ENCODE measurements at regions not wholly inside any gene's neighbourhood (a gene's known extent, or its start where the extent isn't known, plus 50 kb on each side); places are given as distances from the start of the nearest gene placed in this dataset.

DNA sequence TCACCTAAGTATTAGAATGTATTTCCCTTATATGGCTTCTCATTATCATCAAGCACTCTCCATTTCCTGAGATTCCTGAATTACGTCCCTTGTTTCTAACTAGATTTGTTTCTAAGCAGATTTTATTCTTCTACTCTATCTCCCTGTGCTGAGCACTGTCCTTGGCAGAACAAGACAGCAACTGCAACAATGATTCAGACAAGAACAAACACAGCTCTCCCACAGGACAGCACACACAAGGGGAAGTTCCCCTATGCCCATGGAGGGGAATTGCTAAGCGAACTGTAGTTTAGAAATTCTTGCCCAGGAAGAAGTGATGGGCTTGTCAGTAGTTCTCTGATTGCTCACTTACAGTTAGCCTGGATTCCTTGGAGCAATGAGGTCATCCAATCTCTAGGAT, 759.9 kb downstream of the DTWD2 start:
- in situ Hi-C loops (cut with HindIII; ENCODE audit: low sequenced_read_pairs): no loop called here

DNA sequence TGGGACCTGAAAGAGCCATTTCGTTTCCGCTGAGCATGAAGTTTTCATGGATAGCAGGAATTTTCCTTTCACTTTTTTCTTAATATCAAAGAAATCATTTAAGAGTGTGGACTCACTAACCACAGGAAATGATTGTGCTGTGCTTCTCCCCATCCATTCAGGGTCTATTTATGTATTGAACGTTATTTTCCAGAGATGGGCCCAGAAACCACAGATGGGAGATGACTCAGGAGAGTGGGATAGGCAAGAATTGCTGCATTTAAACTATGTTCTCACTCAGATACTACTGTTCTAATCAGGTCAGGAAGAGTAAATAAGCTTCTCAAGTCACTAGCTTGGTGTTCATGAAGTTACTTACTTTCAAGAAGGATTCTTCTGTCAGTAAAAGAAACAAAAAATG, 763.8 kb downstream of the DTWD2 start:
- in situ Hi-C loops (cut with HindIII; ENCODE audit: low sequenced_read_pairs): no loop called here

DNA sequence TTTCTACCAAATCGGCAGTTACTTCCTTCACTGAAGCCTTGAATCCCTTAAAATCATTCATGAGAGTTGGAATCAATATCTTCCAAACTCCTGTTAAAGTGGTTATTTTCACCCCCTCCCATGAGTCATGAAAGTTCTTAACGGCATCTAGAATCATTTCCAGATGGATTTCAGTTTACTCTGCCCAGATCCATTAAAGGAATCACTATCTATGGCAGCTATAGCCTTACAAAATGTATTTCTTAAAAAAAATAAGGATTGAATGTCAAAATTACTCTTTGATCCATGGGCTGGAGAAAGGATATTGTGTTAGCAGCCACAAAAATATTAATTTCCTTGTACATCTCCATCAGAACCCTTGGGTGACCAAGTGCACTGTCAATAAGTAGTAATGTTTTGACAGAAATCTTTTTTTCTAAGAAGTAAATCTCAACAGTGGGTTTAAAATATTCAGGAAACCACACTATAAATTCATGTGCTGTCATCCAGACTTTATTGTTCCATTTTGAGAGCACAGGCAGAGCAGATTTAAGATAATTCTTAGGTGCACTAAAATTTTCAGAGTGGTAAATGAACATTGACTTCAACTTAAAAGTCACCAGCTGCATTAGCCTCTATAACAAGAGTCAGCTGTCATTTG, 767.7 kb downstream of the DTWD2 start:
- in situ Hi-C loops (cut with HindIII; ENCODE audit: low sequenced_read_pairs): no loop called here

DNA sequence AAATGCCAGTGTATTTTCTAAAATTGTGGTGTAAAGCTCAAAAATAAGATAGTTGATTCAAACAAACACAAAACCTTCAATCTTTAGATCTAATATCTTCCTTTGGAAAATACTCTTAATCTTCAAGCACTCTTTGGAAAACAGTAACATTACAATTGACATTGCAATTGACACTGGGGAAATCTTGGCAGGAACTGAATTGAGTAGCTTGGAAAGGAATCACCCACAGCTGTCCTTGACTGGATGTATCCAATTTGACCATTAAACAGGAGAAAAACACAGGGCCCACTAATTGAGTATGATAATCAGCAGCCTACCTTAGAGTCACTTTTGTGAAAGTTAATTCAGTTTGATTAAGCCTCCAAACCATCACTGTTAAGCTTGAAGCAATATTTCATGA, 776.7 kb downstream of the DTWD2 start:
- in situ Hi-C loops (cut with HindIII; ENCODE audit: low sequenced_read_pairs): no loop called here

DNA sequence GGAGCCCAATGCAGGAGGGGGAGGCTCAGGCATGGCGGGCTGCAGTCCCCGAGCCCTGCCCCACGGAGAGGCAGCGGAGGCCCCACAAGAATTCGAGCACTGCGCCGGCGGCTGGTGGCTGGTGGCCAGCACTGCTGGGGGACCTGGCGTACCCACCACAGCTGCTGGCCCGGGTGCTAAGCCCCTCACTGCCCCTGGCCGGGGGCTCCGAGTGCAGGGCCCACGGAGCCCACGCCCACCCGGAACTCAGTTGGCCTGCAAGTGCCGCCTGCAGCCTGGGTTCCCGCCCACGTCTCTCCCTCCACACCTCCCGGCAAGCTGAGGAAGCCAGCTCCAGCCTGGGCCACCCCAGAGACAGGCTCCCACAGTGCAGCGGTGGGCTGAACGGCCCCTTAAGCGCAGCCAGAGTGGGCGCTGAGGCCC, 780.3 kb downstream of the DTWD2 start:
- in situ Hi-C loops (cut with HindIII; ENCODE audit: low sequenced_read_pairs): no loop called here

DNA sequence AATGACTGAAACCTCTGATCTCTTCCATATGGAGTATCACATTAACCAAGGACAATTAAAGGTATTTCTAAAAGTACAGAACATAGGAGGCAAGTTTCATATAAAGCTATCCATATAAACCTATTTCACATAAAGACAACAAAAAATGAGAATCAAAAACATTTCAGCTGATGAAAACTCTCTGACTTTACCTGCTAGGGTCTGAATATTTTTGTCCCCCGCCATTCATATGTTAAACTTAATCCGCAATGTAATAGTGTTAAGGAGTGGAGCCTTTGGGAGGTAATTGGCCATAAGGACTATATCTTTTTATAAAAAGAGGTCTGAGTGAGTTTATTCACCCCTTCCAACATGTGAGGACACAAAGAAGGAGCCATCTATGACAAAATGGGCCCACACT, 788.5 kb downstream of the DTWD2 start:
- in situ Hi-C loops (cut with HindIII; ENCODE audit: low sequenced_read_pairs): no loop called here

DNA sequence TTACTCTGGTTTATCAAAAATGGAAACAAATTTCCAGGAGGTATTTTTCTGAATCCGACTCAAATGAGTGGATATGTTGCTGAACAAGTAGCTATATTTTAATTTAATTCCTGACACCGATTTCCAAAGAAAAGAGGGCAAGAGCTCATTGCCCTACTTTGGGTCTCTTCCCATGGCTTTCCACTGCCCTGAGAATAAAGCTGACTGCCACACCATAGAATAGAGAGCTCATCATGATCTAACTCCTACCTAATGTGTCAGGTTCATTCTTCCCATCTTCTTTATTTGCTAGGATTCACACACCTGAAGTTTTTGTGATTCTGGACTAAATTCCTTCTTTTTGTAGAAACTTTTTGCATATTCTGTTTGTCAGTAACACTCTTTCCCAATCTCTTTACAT, 792.1 kb downstream of the DTWD2 start:
- in situ Hi-C loops (cut with HindIII; ENCODE audit: low sequenced_read_pairs): no loop called here

DNA sequence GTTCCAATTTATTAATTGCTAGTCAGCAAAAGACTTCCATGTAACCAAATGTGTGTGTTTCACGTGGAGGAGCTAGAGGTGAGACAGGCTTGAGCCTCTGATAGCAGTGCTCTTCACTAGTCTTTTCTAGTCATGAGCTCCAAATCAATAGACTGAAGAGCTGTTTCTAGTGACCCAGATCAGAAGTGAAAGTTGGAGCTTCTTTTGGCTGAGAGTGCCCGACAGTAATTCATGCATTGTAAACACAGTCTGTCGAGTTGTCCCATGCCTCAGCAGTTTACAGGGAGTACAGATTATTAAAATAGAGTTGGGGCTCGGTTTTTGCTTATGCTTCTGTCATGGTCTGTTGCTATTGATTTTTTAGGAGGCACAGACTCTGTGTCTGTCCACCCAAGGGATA, 793.1 kb downstream of the DTWD2 start:
- in situ Hi-C loops (cut with HindIII; ENCODE audit: low sequenced_read_pairs): no loop called here

DNA sequence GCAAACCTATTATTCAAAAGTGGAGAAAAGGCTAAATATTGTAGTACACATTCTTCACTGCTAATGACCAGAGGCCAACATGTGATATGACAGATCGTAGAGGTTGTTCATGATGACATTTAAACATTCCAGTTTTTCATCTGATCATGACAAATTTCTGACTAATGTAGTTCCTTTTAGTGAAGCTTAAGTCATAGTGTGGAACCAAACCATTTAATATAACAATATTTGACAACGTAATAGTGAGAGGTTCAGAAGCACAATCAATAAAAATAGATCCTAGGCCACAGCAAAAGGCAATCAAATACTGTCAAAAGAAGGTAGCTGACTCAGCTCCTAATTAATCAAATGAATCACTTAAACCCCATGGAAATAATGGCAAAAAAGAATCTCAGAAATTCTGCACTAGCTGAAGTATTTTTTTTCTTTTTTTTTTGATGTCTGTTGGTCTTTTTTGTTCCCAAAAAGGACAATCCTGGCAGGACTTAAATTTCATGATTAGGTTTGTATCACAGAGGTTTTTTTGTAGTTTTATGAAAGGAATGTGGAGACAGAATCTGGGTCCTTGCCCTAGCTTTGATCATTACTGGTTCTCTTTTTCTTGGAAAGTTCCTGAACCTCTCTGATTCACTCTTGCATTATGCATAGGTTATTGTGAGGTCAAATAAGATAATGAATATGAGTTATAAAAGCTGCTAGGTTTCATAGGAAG, 795.0 kb downstream of the DTWD2 start:
- in situ Hi-C loops (cut with HindIII; ENCODE audit: low sequenced_read_pairs): no loop called here

DNA sequence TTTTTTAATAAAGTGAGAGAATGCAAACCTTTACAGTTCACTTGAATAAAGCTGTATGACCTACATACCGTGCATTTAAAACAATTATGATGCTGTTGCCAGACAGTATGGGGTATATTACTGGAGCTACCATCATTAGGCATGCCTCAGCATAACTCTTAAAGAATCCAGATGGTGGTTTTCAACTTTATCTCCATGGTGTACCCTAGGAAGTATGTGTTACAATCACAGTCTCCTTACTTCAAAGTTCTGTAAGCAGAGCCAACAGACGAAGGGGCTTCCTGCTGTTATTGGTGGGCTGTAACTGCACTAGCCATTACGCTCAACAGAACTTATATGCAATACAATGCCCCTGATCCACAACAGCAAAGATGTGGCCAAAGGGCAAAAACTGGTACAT, 803.3 kb downstream of the DTWD2 start:
- in situ Hi-C loops (cut with HindIII; ENCODE audit: low sequenced_read_pairs): no loop called here

DNA sequence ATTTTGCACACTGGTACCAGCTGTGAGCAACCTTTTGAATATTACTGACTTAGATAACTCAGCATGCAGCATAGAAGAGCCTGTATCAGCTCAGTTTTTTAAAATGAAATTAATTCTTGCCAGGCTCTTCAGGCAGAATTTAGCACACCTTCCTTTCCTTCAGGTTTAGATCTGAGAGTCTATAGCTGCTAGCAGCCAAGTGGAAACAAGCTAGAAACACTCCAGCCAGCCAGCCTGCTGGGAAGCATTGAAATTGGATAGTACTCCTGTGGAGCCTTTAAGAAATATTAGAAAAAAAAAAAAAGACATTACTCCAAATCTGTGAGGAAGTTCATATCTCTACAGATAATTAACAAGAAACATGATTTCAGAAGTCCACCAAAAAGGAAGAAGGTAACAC, 812.2 kb downstream of the DTWD2 start:
- in situ Hi-C loops (cut with HindIII; ENCODE audit: low sequenced_read_pairs): no loop called here

DNA sequence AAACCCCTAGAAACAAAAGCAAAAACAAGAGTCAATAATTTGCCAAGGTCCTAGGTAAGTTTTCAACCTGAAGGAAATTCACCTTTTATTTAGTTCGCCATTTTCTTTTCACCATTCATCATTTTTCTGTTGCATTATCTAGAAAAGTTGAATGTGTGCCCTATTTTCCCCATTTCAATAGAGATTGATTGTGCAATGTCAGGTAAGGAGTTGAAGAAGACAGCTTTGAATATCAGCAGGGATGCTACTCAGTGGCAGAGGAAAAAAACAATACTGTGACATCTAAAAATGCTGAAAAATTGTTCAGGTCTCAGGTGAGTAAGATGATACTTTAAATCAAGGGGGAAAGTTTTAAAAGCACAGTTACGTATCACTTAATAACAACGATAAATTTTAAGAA, 813.7 kb downstream of the DTWD2 start:
- in situ Hi-C loops (cut with HindIII; ENCODE audit: low sequenced_read_pairs): no loop called here

DNA sequence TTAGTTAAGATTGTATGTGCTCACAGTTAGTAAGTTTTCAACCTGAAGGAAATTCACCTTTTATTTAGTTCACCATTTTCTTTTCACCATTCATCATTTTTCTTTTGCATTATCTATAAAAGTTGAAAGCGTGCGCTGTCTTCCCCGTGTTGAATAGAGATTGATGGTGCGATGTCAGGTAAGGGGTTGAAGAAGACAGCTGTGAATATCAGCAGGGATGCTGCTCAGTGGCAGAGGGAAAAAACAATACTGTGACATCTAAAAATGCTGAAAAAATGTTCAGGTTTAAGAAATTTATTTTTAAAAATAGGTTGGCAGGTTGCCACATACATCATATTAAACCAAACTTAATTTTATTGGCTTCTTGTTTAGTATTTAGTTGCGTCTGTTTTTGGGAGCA, 815.0 kb downstream of the DTWD2 start:
- in situ Hi-C loops (cut with HindIII; ENCODE audit: low sequenced_read_pairs): no loop called here

DNA sequence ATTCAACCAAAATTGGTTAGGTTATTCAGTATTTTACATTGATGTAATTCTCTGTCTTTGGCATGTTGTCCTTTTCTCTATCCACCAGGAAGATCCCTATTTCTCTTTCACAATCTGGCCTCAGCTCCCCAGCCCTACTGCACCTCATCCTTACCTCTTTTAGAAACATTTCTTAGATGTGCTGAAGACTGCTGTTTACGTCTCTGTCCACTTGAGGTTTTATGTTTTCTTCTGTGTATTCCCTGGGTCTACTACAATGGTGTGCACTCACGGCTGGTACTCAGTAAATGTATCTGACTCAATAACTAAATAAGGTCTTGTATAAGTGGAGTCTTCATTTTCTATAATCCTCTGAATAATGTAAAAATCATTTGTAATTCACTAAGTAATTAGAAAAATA, 822.7 kb downstream of the DTWD2 start:
- in situ Hi-C loops (cut with HindIII; ENCODE audit: low sequenced_read_pairs): no loop called here

DNA sequence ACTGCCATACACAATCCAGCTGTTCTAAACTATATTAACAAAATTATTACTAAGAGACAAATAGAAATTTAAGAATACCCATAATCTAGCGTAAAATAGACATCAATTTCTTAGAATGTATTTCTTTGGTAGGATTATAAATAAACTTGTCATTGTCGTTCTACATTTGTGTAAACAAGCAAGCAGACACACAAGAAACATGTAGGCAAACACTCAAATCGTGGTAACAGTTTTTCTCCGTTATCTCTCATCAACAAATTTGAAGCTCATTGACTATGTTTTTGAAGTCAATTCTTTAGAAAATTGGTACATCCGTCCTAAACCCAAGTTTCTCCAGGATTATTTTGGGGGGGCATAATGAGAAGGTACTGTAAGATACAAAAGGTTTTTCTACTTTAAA, 832.2 kb downstream of the DTWD2 start:
- in situ Hi-C loops (cut with HindIII; ENCODE audit: low sequenced_read_pairs): no loop called here

DNA sequence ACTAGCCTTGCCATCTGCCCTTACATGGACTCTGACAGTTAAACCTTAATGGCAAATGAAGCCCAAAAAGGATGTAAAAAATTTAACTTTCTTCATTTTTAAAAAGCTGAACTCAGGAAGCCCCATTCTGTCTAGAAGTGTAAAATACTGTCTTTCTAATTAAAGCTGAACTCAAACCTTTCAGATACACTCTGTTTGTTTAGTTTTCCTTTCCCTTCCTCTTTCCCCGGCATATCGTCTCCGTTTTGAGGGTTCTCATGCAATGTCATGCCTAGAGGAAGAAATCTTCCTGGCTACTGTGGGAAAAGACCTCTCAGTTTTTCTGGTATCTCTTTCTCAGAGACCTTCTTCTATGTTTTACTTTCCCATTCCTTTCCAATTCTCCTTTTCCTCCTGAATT, 841.5 kb downstream of the DTWD2 start:
- in situ Hi-C loops (cut with HindIII; ENCODE audit: low sequenced_read_pairs): no loop called here

DNA sequence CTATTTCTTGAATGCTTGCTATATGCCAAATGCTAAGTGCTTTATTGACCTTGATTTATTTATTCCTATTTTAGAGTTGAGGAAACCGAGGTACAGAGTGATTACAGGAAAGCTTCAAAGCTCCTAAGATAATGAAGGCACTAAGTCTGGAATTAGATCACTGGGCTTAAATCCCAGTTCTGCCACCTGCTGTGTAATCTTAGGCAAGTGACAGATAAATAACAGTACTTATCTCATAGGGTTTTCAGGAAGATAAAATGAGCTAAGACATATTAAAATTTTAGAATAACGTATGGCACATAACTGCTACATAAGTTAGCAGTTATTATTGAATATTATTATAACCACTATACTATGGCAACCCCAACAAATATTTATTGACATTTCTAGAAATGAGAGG, 843.8 kb downstream of the DTWD2 start:
- in situ Hi-C loops (cut with HindIII; ENCODE audit: low sequenced_read_pairs): no loop called here

DNA sequence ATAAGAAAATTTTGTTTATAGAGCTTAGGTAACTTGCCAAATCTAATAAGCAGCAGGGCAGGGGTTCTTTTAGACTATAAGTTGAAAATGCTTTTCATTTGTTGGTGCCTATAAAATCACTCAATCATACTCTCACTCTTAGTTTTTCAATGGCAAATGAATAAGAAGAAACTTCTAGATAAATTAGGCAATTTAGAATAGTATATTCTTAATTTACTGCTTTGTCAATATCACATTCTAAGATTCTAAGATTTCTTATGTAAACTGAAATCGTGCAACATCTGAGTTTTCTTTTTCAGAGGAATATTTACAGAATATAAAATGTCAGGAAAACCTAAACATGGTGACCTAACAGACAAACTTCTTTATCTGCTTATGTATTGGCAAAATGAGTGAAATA, 849.0 kb downstream of the DTWD2 start:
- in situ Hi-C loops (cut with HindIII; ENCODE audit: low sequenced_read_pairs): no loop called here

DNA sequence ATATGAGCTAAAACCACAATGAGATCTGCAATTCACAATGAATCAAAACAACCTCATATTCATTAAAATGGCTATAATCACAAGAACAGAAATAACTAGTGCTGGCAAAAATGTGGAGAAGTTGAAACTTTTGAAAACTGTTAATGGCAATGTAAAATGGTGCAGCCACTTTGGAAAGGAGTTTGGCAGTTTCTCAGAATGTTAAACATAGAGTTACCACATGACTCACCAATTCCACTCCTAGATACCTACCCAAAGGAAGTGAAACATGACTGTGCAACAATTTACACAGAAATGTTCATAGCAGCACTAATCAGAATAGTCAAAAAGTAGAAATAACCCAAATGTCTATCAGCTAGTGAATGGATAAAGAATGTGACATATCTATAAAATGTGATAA, 862.2 kb downstream of the DTWD2 start:
- in situ Hi-C loops (cut with HindIII; ENCODE audit: low sequenced_read_pairs): no loop called here

DNA sequence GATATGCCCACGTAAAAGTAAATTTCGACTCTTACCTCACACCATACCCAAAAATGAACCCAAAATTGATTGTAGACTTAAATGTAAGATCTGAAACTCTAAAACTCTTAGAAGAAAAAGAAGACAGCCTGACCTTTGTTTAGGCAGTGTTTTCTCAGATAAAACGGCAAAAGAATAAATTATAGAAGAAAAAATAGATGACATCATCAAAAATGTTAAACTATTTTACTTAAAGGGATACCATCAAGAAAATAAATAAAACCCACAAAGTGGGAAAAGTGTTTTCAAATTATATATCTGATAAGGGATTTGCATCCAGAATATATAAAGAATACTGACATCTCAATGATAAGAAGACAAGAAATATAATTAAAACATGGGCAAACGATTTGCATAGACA, 862.7 kb downstream of the DTWD2 start:
- in situ Hi-C loops (cut with HindIII; ENCODE audit: low sequenced_read_pairs): no loop called here

DNA sequence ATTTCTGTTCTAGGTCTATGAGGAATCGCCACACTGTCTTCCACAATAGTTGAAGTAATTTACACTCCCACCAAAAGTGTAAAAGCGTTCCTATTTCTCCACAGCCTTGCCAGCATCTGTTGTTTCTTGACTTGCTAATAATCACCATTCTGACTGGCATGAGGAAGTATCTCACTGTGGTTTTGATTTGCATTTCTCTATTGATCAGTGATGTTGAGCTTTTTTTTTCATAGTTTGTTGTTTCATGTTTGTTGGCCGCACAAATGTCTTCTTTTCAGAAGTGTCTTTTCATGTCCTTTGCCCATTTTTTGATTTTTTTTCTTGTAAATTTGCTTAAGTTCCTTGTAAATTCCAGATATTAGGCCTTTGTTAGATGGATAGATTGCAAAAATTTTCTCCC, 867.1 kb downstream of the DTWD2 start:
- in situ Hi-C loops (cut with HindIII; ENCODE audit: low sequenced_read_pairs): no loop called here

DNA sequence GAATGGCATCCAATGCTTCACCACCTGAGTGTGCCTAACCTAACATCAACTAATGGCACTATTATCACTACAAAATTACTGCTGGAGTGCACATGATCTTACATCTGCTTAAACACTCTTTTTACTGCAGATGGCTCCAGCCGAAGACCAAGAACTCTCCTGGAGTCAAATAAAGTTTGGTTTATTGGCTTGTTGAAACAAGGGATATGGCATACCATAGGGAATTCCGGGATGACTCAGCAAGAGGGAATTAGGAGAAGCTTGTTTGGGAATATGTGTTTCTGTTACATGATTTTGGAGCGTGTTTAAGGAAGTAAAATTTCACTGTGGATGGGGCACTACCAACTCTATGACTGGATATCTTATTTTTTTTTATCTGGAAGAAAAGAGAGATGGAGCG, 872.6 kb downstream of the DTWD2 start:
- in situ Hi-C loops (cut with HindIII; ENCODE audit: low sequenced_read_pairs): no loop called here

DNA sequence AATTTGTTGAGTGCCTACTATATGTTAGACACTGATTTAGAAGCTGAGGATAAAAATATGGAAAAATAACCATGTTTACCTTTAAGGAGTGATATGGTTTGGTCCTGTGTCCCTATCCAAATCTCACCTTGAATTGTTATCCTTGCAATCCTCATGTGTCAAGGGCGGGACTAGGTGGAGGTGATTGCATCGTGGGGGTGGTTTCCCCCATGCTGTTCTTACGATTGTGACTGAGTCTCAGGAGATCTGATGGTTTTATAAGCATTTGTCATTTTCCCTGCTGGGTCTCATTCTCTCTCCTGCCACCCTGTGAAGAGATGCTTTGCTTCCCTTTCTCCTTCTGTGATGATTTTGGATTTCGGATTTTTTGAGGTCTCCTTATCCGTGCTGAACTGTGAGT, 876.4 kb downstream of the DTWD2 start:
- in situ Hi-C loops (cut with HindIII; ENCODE audit: low sequenced_read_pairs): no loop called here

All from endothelial cell of hepatic sinusoid (primary cell).